GM20431 (cell line): ENCODE measurements at regions not wholly inside any gene's neighbourhood (a gene's known extent, or its start where the extent isn't known, plus 50 kb on each side); places are given as distances from the start of the nearest gene placed in this dataset.

Source experiments
- in situ Hi-C: fragments of 300-500 bp; cut with MseI, MboI; formaldehyde crosslinking; loops from one replicate; pipeline ENCODE4 v1.15.0; 2020; ENCODE audit warnings: low sequenced_read_pairs; ENCODE audit not compliant: unreplicated experiment

- in situ Hi-C loops: no loop called here
Measured at GRCh38 chr11:12315024-12315423, 62.3 kb upstream of the PARVA start.

DNA sequence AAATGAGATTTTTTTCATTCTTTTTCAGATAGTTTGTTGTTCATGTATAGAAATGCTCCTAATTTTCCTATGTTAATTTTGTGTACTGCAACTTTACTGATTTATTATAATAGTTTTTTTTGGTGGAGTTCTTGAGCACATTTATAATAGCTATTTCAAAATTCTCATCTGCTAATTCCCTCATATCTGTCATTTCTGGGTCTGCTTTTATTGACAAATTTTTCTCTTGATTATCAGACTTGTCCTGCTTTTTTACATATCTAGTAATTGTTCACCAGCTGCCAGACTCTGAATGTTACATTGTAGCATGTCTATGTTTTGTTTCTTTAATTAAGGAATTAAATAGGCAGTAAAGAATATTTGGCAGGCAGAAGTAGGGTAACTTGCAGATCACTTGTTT is 60.9 kb upstream of the PARVA start:
- in situ Hi-C loops: no loop called here

GRCh38 chr11:12318791-12319438 is 58.5 kb upstream of the PARVA start:
- in situ Hi-C loops: no loop called here

DNA sequence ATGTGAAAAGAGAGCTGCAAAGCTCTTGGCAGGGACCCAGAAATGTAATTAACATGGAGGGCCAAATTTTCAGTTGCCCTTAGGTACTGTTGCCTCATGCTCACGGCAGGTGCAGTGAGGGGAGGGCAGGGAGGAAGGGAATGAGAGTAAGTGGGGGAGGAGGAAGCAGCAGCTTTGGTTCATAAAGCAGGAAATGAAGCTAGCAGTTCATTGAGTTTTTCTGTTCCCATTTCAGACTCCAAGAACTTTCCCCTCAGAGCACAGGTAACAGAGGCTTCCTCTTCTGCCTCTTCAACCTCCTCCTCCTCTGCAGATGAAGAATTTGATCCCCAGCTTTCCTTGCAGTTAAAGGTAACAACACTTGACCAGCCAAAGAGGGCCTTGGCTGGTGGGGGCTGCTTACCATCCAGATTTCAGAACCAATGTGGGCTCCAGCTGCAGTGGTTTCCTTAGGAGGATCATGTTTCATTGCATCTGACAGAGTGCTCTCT is 57.9 kb upstream of the PARVA start:
- in situ Hi-C loops: no loop called here

DNA sequence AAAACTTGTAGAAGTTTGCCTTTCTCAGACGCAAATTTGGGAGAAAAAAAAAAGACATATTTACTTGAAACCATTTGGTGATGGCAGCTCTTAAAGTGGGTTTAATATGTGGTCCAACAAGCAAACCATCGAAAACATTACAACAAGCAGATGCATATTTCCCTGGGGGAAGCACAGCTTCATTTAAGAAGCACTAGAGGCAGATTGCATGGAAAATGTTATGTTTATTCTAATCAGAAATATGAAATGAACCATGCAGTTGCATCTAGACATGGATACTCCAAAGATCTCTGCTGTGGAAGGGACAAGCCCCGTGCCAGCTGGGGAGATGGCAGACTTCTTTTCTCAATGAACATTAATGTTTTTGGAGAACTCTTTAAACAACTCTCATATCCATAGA is 57.4 kb upstream of the PARVA start:
- in situ Hi-C loops: loop anchor here (10.0 kb wide), 1 partner anchor 565 kb away; no protein-coding TSS in a partner anchor

DNA sequence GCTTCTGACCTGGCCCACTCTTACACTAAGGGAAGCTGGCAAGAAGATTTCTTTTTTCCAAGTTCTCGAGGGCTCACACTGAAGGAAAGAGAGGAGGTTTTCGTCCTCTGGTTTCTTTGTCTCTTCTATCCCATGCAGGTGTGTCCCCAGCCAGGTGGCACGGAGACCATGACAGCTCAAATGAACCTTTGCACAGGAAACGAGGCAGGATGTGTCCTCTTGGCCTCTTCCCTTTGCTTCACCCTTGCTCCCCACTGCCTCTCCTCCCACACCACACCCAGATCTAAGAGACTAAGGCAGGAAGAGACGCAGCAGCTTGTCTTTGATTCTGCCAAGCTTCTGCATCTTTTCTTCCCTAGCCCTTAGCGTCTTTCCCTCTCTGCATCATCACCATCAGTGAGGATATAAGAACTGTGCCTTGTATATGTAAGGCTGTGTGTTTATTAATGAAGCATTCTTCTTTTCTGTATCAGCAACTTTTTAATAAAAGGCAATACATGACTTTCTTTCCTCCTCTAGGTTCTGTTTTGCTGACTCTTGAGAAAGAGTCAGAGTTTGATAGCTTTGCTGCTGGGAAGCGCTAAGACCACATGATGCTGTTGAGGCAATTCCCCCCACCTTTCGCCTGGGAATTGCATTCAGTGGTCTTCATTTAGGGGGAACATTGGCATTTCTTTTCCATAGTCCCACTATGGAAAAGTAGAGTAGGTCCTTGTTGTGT is 56.0 kb upstream of the PARVA start:
- in situ Hi-C loops: loop anchor here (10.0 kb wide), 1 partner anchor 563 kb away; no protein-coding TSS in a partner anchor

GRCh38 chr11:12324585-12324984 is 52.8 kb upstream of the PARVA start:
- in situ Hi-C loops: loop anchor here (10.0 kb wide), 1 partner anchor 560 kb away; no protein-coding TSS in a partner anchor
